Mucosa of rectum (tissue), 2 donors: ENCODE measurements at regions not wholly inside any gene's neighbourhood (a gene's known extent, or its start where the extent isn't known, plus 50 kb on each side); places are given as distances from the start of the nearest gene placed in this dataset.

Source experiments
- H3K27ac ChIP-seq, 2 donors: one replicate each; pipeline ENCODE4 v1.7.0; 2013; ENCODE audit warnings: inconsistent platforms in 2 of 2, low read depth in 2 of 2, low read length in 2 of 2
- H3K27me3 ChIP-seq, 2 donors: one replicate each; pipeline ENCODE4 v1.7.0; 2013; ENCODE audit warnings: low read length in 2 of 2; ENCODE audit not compliant: control insufficient read depth in 2 of 2, insufficient read depth in 2 of 2
- H3K36me3 ChIP-seq, 2 donors: one replicate each; pipeline ENCODE4 v1.7.0; 2013; ENCODE audit warnings: low read length in 2 of 2; ENCODE audit not compliant: control insufficient read depth in 2 of 2, insufficient read depth in 2 of 2
- H3K4me1 ChIP-seq, 2 donors: one replicate each; pipeline ENCODE4 v1.7.0; 2013; ENCODE audit warnings: low read length in 2 of 2, mild to moderate bottlenecking in 1 of 2; ENCODE audit not compliant: control insufficient read depth in 2 of 2, insufficient read depth in 2 of 2
- H3K4me3 ChIP-seq, 2 donors: one replicate each; pipeline ENCODE4 v1.7.0; 2013; ENCODE audit warnings: low read length in 2 of 2
- H3K9ac ChIP-seq, 2 donors: one replicate each; pipeline ENCODE4 v1.7.0; 2013; ENCODE audit warnings: low read length in 2 of 2, low read depth in 1 of 2, mild to moderate bottlenecking in 1 of 2
- H3K9me3 ChIP-seq, 2 donors: one replicate each; pipeline ENCODE4 v1.7.0; 2013; ENCODE audit warnings: low read length in 2 of 2; ENCODE audit not compliant: control insufficient read depth in 2 of 2
- donor health status: healthy.
- donor health status: Normal muscosa, but diverticular disease.

DNA sequence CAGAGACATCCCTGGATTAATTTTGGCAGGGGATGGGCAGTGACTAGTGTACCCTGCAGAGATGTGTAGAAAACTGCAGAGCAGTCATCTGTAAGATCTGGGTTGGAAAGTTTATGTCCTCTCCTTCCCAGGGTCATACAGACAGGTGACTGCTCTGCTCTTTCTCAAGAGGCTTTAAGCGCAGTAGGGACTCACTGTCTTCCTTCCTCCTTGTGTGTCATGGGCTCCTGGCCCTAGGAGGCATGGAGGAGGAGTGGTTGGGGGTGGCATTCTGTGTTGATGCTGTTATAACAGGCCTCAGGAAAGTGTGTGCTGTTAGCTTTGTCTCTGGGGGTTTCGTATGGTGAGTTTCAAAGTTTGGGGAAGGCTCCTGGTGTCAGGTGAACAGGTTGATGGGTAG is 130.5 kb upstream of the MGAT5 start:
- Histone ChIP-seq H3K4me3 (peak overlapping the region in 1 of 2 donors; percentile 43), H3K4me1 (peaks cover 64 to 74% of the 10 kb centered on the region in 2 donors), H3K9ac (peak overlapping the region in 1 of 2 donors; percentile 29), H3K27me3 (no peaks in the 10 kb centered on the region), H3K36me3 (no peaks in the 10 kb centered on the region), H3K9me3 (no peaks in the 10 kb centered on the region), H3K27ac (peak overlapping the region; percentile 33 to 64)

DNA sequence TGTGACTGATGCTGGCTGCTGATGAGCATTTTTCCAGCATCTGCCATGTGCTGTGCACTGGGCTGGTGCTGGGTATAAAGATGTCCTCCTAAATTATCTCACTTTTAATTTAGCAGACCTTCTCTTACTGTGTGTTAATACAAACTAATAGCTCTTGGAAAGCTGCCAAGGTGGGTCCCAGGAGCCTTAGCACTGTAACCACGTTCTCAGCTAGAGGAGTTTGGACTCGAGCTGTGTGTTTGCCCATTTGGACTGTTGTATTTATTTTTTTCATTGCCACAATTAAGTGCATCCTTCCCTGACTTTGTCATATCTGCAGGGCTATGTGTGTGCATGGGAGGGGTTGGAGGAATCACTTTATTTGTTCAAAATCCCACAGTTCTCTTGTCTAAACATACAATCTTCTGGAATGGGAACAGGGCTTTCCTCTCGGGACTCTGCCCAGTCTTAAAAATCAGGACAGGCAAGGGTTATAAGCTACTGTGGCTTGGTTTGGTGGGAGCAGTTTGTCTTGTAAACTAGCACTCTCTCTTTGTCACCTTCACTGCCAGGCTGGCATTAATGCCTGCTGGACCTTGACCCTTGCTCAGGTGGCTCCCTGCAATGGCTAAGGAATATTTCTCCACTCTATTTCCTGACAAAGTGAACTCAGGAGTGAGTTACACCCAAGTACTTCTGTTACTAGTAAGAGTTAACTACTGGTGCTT is 129.7 kb upstream of the MGAT5 start:
- H3K36me3 ChIP-seq = no peaks in the 10 kb centered on the region
- H3K9me3 ChIP-seq = no peaks in the 10 kb centered on the region
- peak overlapping the region; percentile 0 to 15 for H3K4me3 ChIP-seq
- H3K27ac ChIP-seq = peak overlapping the region; percentile 33 to 64
- H3K9ac ChIP-seq = peak overlapping the region in 1 of 2 donors; percentile 40
- no peaks in the 10 kb centered on the region for H3K27me3 ChIP-seq
- H3K4me1 ChIP-seq = peaks cover 62 to 66% of the 10 kb centered on the region in 2 donors

DNA sequence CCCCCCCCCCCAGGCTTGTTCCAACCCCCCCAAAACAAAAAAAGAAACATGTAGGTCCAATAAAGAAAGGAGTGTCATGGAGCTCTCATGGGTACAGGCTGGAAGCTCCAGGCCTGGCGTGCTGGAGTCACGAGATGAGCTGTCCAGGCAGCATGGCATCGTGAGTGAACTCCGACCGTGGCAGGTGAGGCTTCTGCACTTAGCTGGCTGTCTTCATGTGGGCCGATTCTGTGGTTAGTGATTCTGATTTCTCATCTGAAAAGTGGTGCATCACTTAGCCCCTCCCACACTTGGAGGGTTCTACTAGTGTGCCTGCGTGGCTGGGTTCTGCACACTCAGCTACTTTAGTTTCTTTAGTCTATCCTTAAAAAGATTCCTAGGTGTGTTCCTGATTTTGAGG is 126.4 kb upstream of the MGAT5 start:
- no peak overlapping the region for H3K9ac ChIP-seq
- H3K27me3 ChIP-seq = no peaks in the 10 kb centered on the region
- H3K4me3 ChIP-seq = no peak overlapping the region
- peaks cover 48 to 55% of the 10 kb centered on the region in 2 donors for H3K4me1 ChIP-seq
- no peak overlapping the region for H3K27ac ChIP-seq
- no peaks in the 10 kb centered on the region for H3K9me3 ChIP-seq
- no peaks in the 10 kb centered on the region for H3K36me3 ChIP-seq

DNA sequence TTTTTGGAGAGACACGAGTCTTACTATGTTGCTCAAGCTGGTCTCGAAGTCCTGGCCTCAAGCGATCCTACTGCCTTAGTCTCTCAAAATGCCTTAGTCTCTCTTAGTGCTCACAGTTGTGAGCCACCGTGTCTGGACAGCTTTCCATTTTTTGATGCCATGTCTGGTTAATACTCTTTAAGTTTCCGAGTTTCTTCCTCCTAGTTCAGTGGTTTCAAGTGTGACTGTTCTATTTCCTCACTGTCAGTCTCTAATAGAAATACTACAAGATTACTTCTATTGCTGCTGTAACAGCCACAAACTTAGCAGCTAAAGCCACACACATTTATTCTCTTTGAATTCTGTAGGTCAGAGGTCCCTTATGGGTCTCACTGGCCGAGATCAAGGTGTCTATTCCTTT is 125.1 kb upstream of the MGAT5 start:
- Histone ChIP-seq H3K9me3 (no peaks in the 10 kb centered on the region), H3K27ac (no peak overlapping the region), H3K4me1 (peaks cover 37 to 45% of the 10 kb centered on the region in 2 donors), H3K27me3 (no peaks in the 10 kb centered on the region), H3K36me3 (no peaks in the 10 kb centered on the region), H3K4me3 (no peak overlapping the region), H3K9ac (no peak overlapping the region)

DNA sequence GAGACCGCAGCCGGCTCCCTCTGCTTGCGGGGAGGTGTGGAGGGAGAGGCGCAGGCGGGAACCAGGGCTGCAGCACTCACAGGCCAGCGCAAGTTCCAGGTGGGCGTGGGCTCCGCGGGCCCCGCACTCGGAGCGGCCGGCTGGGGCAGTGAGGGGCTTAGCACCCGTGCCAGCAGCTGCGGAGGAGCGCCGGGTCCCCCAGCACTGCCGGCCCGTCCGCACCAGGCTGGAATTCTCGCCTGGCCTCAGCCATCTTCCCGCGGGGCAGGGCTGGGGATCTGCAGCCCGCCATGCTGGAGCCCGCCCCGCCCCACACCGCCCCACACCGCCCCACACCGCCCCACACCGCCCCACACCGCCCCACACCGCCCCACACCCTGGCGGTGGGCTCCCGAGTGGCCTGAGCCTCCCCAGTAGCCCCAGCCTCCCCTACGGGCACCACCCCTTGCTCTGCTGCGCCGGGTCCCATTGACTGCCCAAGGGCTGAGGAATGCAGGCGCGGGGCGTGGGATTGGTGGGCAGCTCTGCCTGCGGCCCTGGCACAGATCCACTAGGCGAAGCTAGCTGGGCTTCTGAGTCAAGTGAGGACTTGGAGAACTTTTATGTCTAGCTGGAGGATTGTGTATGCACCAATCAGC is 123.9 kb upstream of the MGAT5 start:
- H3K27me3 ChIP-seq = no peaks in the 10 kb centered on the region
- H3K36me3 ChIP-seq = no peaks in the 10 kb centered on the region
- no peaks in the 10 kb centered on the region for H3K9me3 ChIP-seq
- no peak overlapping the region for H3K9ac ChIP-seq
- no peak overlapping the region for H3K27ac ChIP-seq
- H3K4me3 ChIP-seq = no peak overlapping the region
- peaks cover 26 to 33% of the 10 kb centered on the region in 2 donors for H3K4me1 ChIP-seq

DNA sequence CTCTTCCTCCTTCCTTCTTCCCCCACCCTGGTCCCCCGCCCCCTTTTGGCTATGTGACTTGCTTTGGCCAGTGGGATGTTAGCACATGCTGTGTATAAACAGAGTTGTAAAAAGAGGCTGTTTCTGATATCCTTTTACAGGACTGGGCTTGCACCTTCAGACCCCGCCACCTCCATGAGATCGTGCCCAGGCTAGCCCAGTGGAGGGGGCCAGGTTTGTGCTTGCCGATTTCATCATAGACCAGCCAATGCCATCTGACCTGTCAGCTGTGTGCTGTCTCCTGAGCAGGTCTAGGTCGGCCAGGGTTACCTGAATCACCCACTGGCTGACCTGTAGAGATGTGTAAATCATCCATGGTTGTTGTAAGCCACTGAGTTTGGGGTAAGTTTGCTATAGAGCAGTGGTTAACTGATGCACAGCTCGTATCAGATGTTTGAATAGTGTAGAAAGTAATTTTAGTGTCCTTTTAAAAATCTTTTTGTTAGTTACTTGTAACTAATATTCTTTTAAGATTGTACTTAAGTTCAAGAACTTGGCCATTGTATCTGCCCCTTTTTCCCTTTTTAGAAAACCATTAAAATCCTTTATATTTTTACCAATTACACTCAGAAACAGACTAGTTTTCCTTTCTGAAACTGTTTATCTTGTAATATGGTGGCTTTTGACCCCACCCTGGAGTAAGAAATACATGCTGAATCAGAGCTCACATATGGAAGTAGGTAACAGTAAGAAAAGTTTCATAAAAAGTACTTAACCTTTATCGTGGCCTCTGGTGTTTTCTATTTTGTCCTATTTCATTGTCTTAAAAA is 122.0 kb upstream of the MGAT5 start:
- Histone ChIP-seq H3K36me3 (no peaks in the 10 kb centered on the region), H3K9ac (no peak overlapping the region), H3K27me3 (no peaks in the 10 kb centered on the region), H3K9me3 (no peaks in the 10 kb centered on the region), H3K4me1 (peaks cover 16 to 23% of the 10 kb centered on the region in 2 donors), H3K4me3 (no peak overlapping the region), H3K27ac (peak overlapping the region; percentile 8 to 24)

DNA sequence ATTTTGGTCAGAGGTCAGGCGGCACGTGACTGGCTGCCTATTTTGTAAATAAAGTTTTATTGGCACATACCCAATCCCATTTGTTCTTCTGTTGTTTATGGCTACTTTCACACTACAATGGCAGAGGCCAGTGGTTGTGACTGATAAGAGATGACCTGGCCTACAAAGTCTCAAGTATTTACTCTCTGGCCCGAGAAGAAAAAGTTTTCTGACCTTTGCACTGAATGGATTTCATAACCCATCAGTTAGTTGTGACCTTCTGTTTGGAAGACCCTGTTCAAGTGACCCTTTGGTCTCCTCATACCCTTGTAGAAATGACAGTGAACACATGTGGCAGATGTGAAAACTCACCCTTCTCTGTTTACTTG is 121.4 kb upstream of the MGAT5 start:
- Histone ChIP-seq H3K27me3 (no peaks in the 10 kb centered on the region), H3K36me3 (no peaks in the 10 kb centered on the region), H3K9me3 (no peaks in the 10 kb centered on the region), H3K4me3 (no peak overlapping the region), H3K4me1 (peaks cover 16 to 23% of the 10 kb centered on the region in 2 donors), H3K9ac (no peak overlapping the region), H3K27ac (peak overlapping the region in 1 of 2 donors; percentile 28)

DNA sequence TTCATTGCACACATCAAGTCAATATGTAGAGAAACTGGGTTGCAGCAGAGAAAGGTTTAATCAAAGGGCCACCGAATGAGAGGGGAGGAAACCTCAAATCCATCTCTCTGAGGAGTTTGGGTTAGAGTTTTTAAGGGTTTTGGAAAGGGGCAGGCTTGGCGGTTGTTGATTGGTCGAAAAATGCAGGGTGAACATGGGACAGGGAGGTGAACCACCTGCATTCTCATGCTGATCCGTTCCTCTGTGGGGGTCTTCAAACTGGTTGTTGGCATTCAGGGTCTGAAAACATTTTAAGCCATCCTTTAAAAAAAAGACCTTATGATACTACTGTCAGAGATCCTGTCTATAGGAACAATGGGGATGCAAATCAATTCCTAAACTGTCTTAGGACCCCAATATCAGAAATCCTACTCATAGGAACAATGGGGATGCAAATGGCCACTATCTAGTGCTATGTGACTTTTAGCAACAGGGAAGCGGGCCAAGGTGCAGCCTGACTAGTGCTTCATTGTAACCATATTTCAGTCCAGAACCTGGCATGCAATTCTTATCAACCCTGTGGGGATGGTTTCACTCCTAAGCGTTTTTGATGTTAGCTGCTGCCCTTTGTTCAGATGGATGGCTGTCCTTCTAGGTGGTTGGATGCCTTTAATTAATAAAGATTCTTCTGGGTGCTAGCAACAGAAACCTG is 120.1 kb upstream of the MGAT5 start:
- Histone ChIP-seq H3K4me1 (peaks cover 15 to 27% of the 10 kb centered on the region in 2 donors), H3K27me3 (no peaks in the 10 kb centered on the region), H3K36me3 (no peaks in the 10 kb centered on the region), H3K4me3 (no peak overlapping the region), H3K9ac (no peak overlapping the region), H3K9me3 (no peaks in the 10 kb centered on the region), H3K27ac (no peak overlapping the region)

DNA sequence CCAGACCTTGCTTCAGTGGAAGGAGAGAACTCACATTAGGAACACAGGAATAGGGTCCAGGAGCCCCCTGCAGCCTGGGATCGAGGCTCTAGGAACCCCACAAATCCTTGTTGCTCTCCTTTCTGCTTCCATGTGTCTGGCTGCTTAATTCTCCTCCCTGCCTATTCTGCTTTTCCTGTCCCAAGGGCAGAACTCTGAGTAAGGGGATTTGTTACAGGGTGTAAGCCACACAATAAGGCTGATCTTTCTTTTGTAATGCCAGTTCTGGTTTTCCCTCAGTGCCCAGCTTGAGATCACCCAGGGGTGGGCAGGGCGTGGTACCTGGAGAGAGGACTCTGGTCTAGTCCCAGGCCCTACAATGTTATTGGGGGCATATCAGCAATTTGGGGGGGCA is 119.6 kb upstream of the MGAT5 start:
- Histone ChIP-seq H3K27me3 (no peaks in the 10 kb centered on the region), H3K4me3 (no peak overlapping the region), H3K9me3 (no peaks in the 10 kb centered on the region), H3K36me3 (no peaks in the 10 kb centered on the region), H3K27ac (no peak overlapping the region), H3K4me1 (peaks cover 15 to 32% of the 10 kb centered on the region in 2 donors), H3K9ac (no peak overlapping the region)
